ENCODE measurements at regions not wholly inside any gene's neighbourhood (a gene's known extent, or its start where the extent isn't known, plus 50 kb on each side); places are given as distances from the start of the nearest gene placed in this dataset.
A peak's percentile ranks its signal among the peaks of the same experiment; 100 is the strongest.

GRCh38 chr13:76175961-76176725 lies 540.0 kb downstream of the LMO7 start:
- DNase-seq (ENCODE audit: low read depth): no peak
- TF ChIP-seq CTCF (conservative IDR thresholded peaks at IDR 0.05; ENCODE audit: low read length): no peak
- H3K4me3 ChIP-seq (ENCODE audit: low read length): no peak overlapping the region

- no peak overlapping the region for H3K4me3 ChIP-seq (ENCODE audit: low read length)
- TF ChIP-seq CTCF (conservative IDR thresholded peaks at IDR 0.05; ENCODE audit: low read length): no peak
- no peak for DNase-seq (ENCODE audit: low read depth)
Observed at GRCh38 chr13:76168661-76169060, 532.5 kb downstream of the LMO7 start.

- DNase-seq (ENCODE audit: low read depth): peak; percentile 3
- H3K4me3 ChIP-seq (ENCODE audit: low read length): no peak overlapping the region
- TF ChIP-seq CTCF (conservative IDR thresholded peaks at IDR 0.05; ENCODE audit: low read length): no peak
Observed at GRCh38 chr13:76164290-76164689, 528.2 kb downstream of the LMO7 start.

GRCh38 chr13:76163761-76164160 lies 527.6 kb downstream of the LMO7 start:
- TF ChIP-seq CTCF (conservative IDR thresholded peaks at IDR 0.05; ENCODE audit: low read length): no peak
- no peak overlapping the region for H3K4me3 ChIP-seq (ENCODE audit: low read length)
- no peak for DNase-seq (ENCODE audit: low read depth)

GRCh38 chr13:76160961-76161925 lies 525.1 kb downstream of the LMO7 start:
- H3K4me3 ChIP-seq (ENCODE audit: low read length): no peak overlapping the region
- no peak for TF ChIP-seq CTCF (conservative IDR thresholded peaks at IDR 0.05; ENCODE audit: low read length)
- DNase-seq (ENCODE audit: low read depth): no peak

GRCh38 chr13:76160506-76160905 lies 524.4 kb downstream of the LMO7 start:
- no peak overlapping the region for H3K4me3 ChIP-seq (ENCODE audit: low read length)
- no peak for DNase-seq (ENCODE audit: low read depth)
- TF ChIP-seq CTCF (conservative IDR thresholded peaks at IDR 0.05; ENCODE audit: low read length): no peak

Data from AG10803 (cell line).